H9 (cell line): ENCODE measurements at regions not wholly inside any gene's neighbourhood (a gene's known extent, or its start where the extent isn't known, plus 50 kb on each side); places are given as distances from the start of the nearest gene placed in this dataset.

ENCODE experiments used
- DNase-seq: peaks from one replicate; pipeline ENCODE4 v3.0.0-alpha.2; 2017
- H2AFZ ChIP-seq: one replicate; pipeline ENCODE4 v1.6.1; 2013; ENCODE audit warnings: mild to moderate bottlenecking, low read length, control low read depth, moderate library complexity
- H2AK5ac ChIP-seq: 2 replicates; pipeline ENCODE4 v1.6.1; 2013; ENCODE audit warnings: low read length, control low read depth, mixed read lengths; ENCODE audit not compliant: insufficient read length
- H2BK120ac ChIP-seq: one replicate; pipeline ENCODE4 v1.6.1; 2013; ENCODE audit warnings: low read depth, mild to moderate bottlenecking, low read length, control low read depth, inconsistent platforms; ENCODE audit not compliant: poor library complexity, severe bottlenecking
- H2BK12ac ChIP-seq: 2 replicates; pipeline ENCODE4 v1.6.1; 2013; ENCODE audit warnings: low read length, control low read depth, mixed read lengths, low read depth; ENCODE audit not compliant: insufficient read length
- H2BK15ac ChIP-seq: 2 replicates; pipeline ENCODE4 v1.6.1; 2013; ENCODE audit warnings: low read depth, low read length, control low read depth
- H2BK20ac ChIP-seq: one replicate; pipeline ENCODE4 v1.6.1; 2013; ENCODE audit warnings: low read depth, mild to moderate bottlenecking, low read length, control low read depth, inconsistent platforms; ENCODE audit not compliant: poor library complexity, severe bottlenecking
- H2BK5ac ChIP-seq: 2 replicates; pipeline ENCODE4 v1.6.1; 2013; ENCODE audit warnings: low read length, control low read depth, mixed read lengths; ENCODE audit not compliant: insufficient read length
- H3K14ac ChIP-seq: 2 replicates; pipeline ENCODE4 v1.6.1; 2013; ENCODE audit warnings: low read length, control low read depth; ENCODE audit not compliant: insufficient read depth
- H3K18ac ChIP-seq: 2 replicates; pipeline ENCODE4 v1.6.1; 2013; ENCODE audit warnings: low read depth, mild to moderate bottlenecking, mixed read lengths, low read length, control low read depth; ENCODE audit not compliant: insufficient read length
- H3K23ac ChIP-seq: 2 replicates; pipeline ENCODE4 v1.6.1; 2013; ENCODE audit warnings: low read length, control low read depth, mixed read lengths, low read depth; ENCODE audit not compliant: insufficient read length
- H3K23me2 ChIP-seq: 2 replicates; pipeline ENCODE4 v1.6.1; 2013; ENCODE audit warnings: low read depth, mild to moderate bottlenecking, mixed read lengths, low read length, control low read depth; ENCODE audit not compliant: insufficient read length, poor library complexity, severe bottlenecking
- H3K27ac ChIP-seq: 2 replicates; pipeline ENCODE4 v1.5.1; 2013; ENCODE audit warnings: low read length, control low read depth, mixed read lengths, low read depth; ENCODE audit not compliant: insufficient read length
- H3K27me3 ChIP-seq: 2 replicates; pipeline ENCODE4 v1.6.1; 2013; ENCODE audit warnings: low read length, control low read depth, inconsistent platforms; ENCODE audit not compliant: insufficient read depth
- H3K4ac ChIP-seq: 2 replicates; pipeline ENCODE4 v1.6.1; 2013; ENCODE audit warnings: low read depth, mild to moderate bottlenecking, control low read depth, inconsistent platforms, low read length, moderate library complexity
- H3K4me1 ChIP-seq: 2 replicates; pipeline ENCODE4 v1.6.1; 2013; ENCODE audit warnings: low read length, control low read depth, inconsistent platforms; ENCODE audit not compliant: insufficient read depth
- H3K4me2 ChIP-seq: 2 replicates; pipeline ENCODE4 v1.6.1; 2013; ENCODE audit warnings: low read length, control low read depth, mixed read lengths; ENCODE audit not compliant: insufficient read length, insufficient read depth
- H3K56ac ChIP-seq: 2 replicates; pipeline ENCODE4 v1.6.1; 2013; ENCODE audit warnings: low read depth, mild to moderate bottlenecking, mixed read lengths, low read length, control low read depth; ENCODE audit not compliant: insufficient read length
- H3K79me1 ChIP-seq: 2 replicates; pipeline ENCODE4 v1.6.1; 2013; ENCODE audit warnings: low read depth, mild to moderate bottlenecking, moderate library complexity, low read length, control low read depth, inconsistent platforms; ENCODE audit not compliant: insufficient read depth, poor library complexity, severe bottlenecking
- H3K79me2 ChIP-seq: 2 replicates; pipeline ENCODE4 v1.6.1; 2013; ENCODE audit warnings: low read length, control low read depth, inconsistent platforms; ENCODE audit not compliant: insufficient read depth
- H3K9ac ChIP-seq: 2 replicates; pipeline ENCODE4 v1.6.1; 2013; ENCODE audit warnings: low read length, control low read depth, mixed read lengths; ENCODE audit not compliant: insufficient read length; ENCODE audit errors: extremely low read depth
- H3K9me3 ChIP-seq: one replicate; pipeline ENCODE4 v1.6.1; 2013; ENCODE audit warnings: low read depth, low read length, inconsistent platforms; ENCODE audit not compliant: control insufficient read depth
- H3T11ph ChIP-seq: one replicate; pipeline ENCODE4 v1.6.1; 2013; ENCODE audit warnings: mild to moderate bottlenecking, low read length, control low read depth, inconsistent platforms
- H4K20me1 ChIP-seq: one replicate; pipeline ENCODE4 v1.6.1; 2013; ENCODE audit not compliant: control insufficient read depth, insufficient read length, insufficient read depth
- H4K5ac ChIP-seq: 2 replicates; pipeline ENCODE4 v1.6.1; 2013; ENCODE audit warnings: low read depth, mild to moderate bottlenecking, mixed read lengths, low read length, control low read depth; ENCODE audit not compliant: insufficient read length
- H4K8ac ChIP-seq: replicated peaks from 2 replicates; pipeline ENCODE4 v1.6.1; 2013; ENCODE audit warnings: low read length, control low read depth, mixed read lengths, low read depth; ENCODE audit not compliant: insufficient read length
- H4K91ac ChIP-seq: 2 replicates; pipeline ENCODE4 v1.6.1; 2013; ENCODE audit warnings: low read depth, mild to moderate bottlenecking, moderate library complexity, mixed read lengths, low read length, control low read depth; ENCODE audit not compliant: insufficient read length
- H3K27ac Mint-ChIP-seq, 3 experiments: 2 replicates in 2 of 3; 3 replicates in 1 of 3; pipeline ENCODE4 v1.8.0; 2020 to 2021; ENCODE audit warnings: mixed read lengths in 3 of 3, mild to moderate bottlenecking in 1 of 3, moderate library complexity in 1 of 3
- H3K27me3 Mint-ChIP-seq: 2 replicates; pipeline ENCODE4 v1.8.0; 2021; ENCODE audit warnings: low read depth, mild to moderate bottlenecking, moderate library complexity, mixed read lengths
- H3K36me3 Mint-ChIP-seq, 3 experiments: 2 replicates in 2 of 3; 3 replicates in 1 of 3; pipeline ENCODE4 v1.8.0; 2020 to 2021; ENCODE audit warnings: low read depth in 3 of 3, mixed read lengths in 3 of 3; ENCODE audit not compliant: insufficient read depth in 1 of 3
- H3K4me1 Mint-ChIP-seq, 2 experiments: 2 replicates each; pipeline ENCODE4 v1.8.0; 2020; ENCODE audit warnings: mixed read lengths in 2 of 2
- H3K4me3 Mint-ChIP-seq, 2 experiments: 2 replicates in 1 of 2; 3 replicates in 1 of 2; pipeline ENCODE4 v1.8.0; 2020 to 2021; ENCODE audit warnings: mild to moderate bottlenecking in 2 of 2, mixed read lengths in 2 of 2, moderate library complexity in 1 of 2
- H3K9me3 Mint-ChIP-seq, 2 experiments: 2 replicates in 1 of 2; 3 replicates in 1 of 2; pipeline ENCODE4 v1.8.0; 2020; ENCODE audit warnings: mild to moderate bottlenecking in 2 of 2, mixed read lengths in 2 of 2, moderate library complexity in 1 of 2
- WGBS: extraction: QIAGEN DNeasy Blood & Tissue Kit; methylation state at CpG from one replicate; pipeline ENCODE4 v1.1.7; 2013; ENCODE audit warnings: missing lambda C conversion rate, low lambda C conversion rate, mixed read lengths; ENCODE audit not compliant: insufficient read length; ENCODE audit errors: extremely low coverage; 5-methylcytosine and 5-hydroxymethylcytosine counted together
- TF ChIP-seq, protein P1 (sequence below): fragments of 200-600 bp; sonication (generic); conservative IDR thresholded peaks from 3 replicates; pipeline ENCODE4 v1.8.0; 2021; ENCODE audit warnings: antibody characterized with exemption, mild to moderate bottlenecking

DNA sequence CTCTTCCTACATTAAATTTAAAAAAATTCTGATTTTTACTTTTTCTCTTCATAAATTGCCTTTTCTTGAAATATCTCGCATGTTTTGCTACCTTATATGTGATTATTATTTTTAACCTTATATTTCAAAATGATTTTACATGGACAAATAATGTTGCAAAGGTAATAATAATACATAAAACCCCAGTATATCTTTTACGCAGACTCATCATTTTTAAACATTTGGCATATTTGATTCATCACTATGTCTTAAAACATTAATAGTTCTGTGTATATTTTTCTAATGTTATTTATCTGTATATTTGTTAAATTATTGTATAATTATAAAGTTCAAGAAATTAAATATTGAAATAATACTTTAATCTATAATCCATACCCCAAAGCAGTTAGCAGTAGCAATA is 350.8 kb downstream of the RPL10L start:
- Histone ChIP-seq H4K5ac (no peak overlapping the region), H2BK120ac (no peak overlapping the region), H2BK5ac (no peak overlapping the region), H4K20me1 (no peaks in the 10 kb centered on the region), H2AFZ (no peak overlapping the region), H2BK20ac (no peak overlapping the region), H3K4ac (no peak overlapping the region), H3K79me2 (no peaks in the 10 kb centered on the region), H2BK15ac (no peak overlapping the region), H3K79me1 (no peaks in the 10 kb centered on the region), H3T11ph (no peak overlapping the region), H3K9me3 (no peaks in the 10 kb centered on the region), H3K23me2 (no peaks in the 10 kb centered on the region), H2AK5ac (no peak overlapping the region), H3K14ac (no peak overlapping the region), H4K8ac (no peak overlapping the region), H3K9ac (no peak overlapping the region), H3K18ac (no peak overlapping the region), H3K27ac (no peak overlapping the region), H4K91ac (no peak overlapping the region), H3K4me1 (no peaks in the 10 kb centered on the region), H3K56ac (no peak overlapping the region), H3K4me2 (no peak overlapping the region), H2BK12ac (no peak overlapping the region), H3K27me3 (no peaks in the 10 kb centered on the region), H3K23ac (no peak overlapping the region)
- no peak for DNase-seq
- no peaks in the 10 kb centered on the region for H3K27me3 Mint-ChIP-seq
- no peak overlapping the region for H3K27ac Mint-ChIP-seq
- TF ChIP-seq, protein P1, sequence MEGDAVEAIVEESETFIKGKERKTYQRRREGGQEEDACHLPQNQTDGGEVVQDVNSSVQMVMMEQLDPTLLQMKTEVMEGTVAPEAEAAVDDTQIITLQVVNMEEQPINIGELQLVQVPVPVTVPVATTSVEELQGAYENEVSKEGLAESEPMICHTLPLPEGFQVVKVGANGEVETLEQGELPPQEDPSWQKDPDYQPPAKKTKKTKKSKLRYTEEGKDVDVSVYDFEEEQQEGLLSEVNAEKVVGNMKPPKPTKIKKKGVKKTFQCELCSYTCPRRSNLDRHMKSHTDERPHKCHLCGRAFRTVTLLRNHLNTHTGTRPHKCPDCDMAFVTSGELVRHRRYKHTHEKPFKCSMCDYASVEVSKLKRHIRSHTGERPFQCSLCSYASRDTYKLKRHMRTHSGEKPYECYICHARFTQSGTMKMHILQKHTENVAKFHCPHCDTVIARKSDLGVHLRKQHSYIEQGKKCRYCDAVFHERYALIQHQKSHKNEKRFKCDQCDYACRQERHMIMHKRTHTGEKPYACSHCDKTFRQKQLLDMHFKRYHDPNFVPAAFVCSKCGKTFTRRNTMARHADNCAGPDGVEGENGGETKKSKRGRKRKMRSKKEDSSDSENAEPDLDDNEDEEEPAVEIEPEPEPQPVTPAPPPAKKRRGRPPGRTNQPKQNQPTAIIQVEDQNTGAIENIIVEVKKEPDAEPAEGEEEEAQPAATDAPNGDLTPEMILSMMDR: no peak
- H3K4me1 Mint-ChIP-seq: no peaks in the 10 kb centered on the region; a peak in 1 of 4 replicates
- H3K9me3 Mint-ChIP-seq: no peaks in the 10 kb centered on the region
- H3K4me3 Mint-ChIP-seq: no peak overlapping the region
- WGBS: no CpG with 5 or more reads among the region's 2 CpGs
- H3K36me3 Mint-ChIP-seq: no peaks in the 10 kb centered on the region
